H1 (cell line): ENCODE measurements at regions not wholly inside any gene's neighbourhood (a gene's known extent, or its start where the extent isn't known, plus 50 kb on each side); places are given as distances from the start of the nearest gene placed in this dataset.

Experiments
- CTCF ChIA-PET: fragments of 300-600 bp; sonication (Branson Sonifier 250); formaldehyde crosslinking; loops from one replicate; lab custom pipeline; 2021; ENCODE audit not compliant: partially characterized antibody; lab: Charles Lee
- POLR2A ChIA-PET: fragments of 300-600 bp; sonication (Branson Sonifier 250); formaldehyde crosslinking; loops from one replicate; lab custom pipeline; 2021; ENCODE audit warnings: inconsistent platforms; ENCODE audit not compliant: partially characterized antibody; lab: Charles Lee
- DNase-seq, 2 experiments: peaks; one replicate each; pipeline versions ENCODE4 v3.0.0 to v3.0.0-alpha.2; 2010 to 2022; ENCODE audit warnings: low spot score in 2 of 2, low read depth in 1 of 2, mixed read lengths in 1 of 2
- FAIRE-seq: peaks from 2 replicates; lab custom pipeline; 2011; peaks lifted over from hg19 to GRCh38; lab: Jason Lieb, UNC
- H2AFZ ChIP-seq: 2 replicates; pipeline ENCODE4 v1.8.1; 2012; ENCODE audit warnings: low read length, inconsistent platforms
- H2AK5ac ChIP-seq: 2 replicates; pipeline ENCODE4 v1.6.1; 2013; ENCODE audit warnings: low read depth, low read length
- H2BK120ac ChIP-seq: replicated peaks from 2 replicates; pipeline ENCODE3; 2013; ENCODE audit warnings: low read depth, low read length, inconsistent platforms
- H2BK12ac ChIP-seq: 2 replicates; pipeline ENCODE4 v1.6.1; 2013; ENCODE audit warnings: low read depth, low read length
- H2BK15ac ChIP-seq: 2 replicates; pipeline ENCODE4 v1.6.1; 2013; ENCODE audit warnings: low read length
- H2BK20ac ChIP-seq: 2 replicates; pipeline ENCODE4 v1.6.1; 2013; ENCODE audit warnings: low read length
- H2BK5ac ChIP-seq: 2 replicates; pipeline ENCODE4 v1.6.1; 2013; ENCODE audit warnings: low read depth, low read length
- H3K14ac ChIP-seq: 2 replicates; pipeline ENCODE4 v1.6.1; 2013; ENCODE audit warnings: inconsistent platforms; ENCODE audit not compliant: insufficient read length
- H3K18ac ChIP-seq: 2 replicates; pipeline ENCODE4 v1.6.1; 2013; ENCODE audit warnings: low read length; ENCODE audit errors: extremely low read depth
- H3K23ac ChIP-seq: 2 replicates; pipeline ENCODE4 v1.6.1; 2013; ENCODE audit warnings: inconsistent platforms; ENCODE audit not compliant: insufficient read length
- H3K23me2 ChIP-seq: 2 replicates; pipeline ENCODE4 v1.6.1; 2013; ENCODE audit warnings: low read depth, low read length
- H3K27ac ChIP-seq: 2 replicates; pipeline ENCODE4 v1.6.1; 2011; ENCODE audit warnings: low read depth, low read length, inconsistent platforms
- H3K27me3 ChIP-seq, 4 experiments: replicated peaks in 1 of 4; 1 replicate in 1 of 4; 2 replicates in 3 of 4; pipeline versions ENCODE4 v1.6.1 to v1.8.1; 2011 to 2013; ENCODE audit warnings: low read length in 3 of 4, mild to moderate bottlenecking in 3 of 4, inconsistent platforms in 2 of 4, mixed read lengths in 2 of 4, moderate library complexity in 1 of 4; ENCODE audit not compliant: control insufficient read depth in 3 of 4, insufficient read depth in 3 of 4; ENCODE audit errors: extremely low read depth in 1 of 4
- H3K36me3 ChIP-seq, 4 experiments: 2 replicates each; pipeline versions ENCODE4 v1.6.1 to v1.8.1; 2011 to 2013; ENCODE audit warnings: mild to moderate bottlenecking in 4 of 4, low read length in 3 of 4, moderate library complexity in 2 of 4, control low read depth in 1 of 4, inconsistent platforms in 1 of 4; ENCODE audit not compliant: insufficient read depth in 4 of 4, control insufficient read depth in 2 of 4
- H3K4ac ChIP-seq: replicated peaks from 2 replicates; pipeline ENCODE3; 2013; ENCODE audit warnings: low read length, low read depth, mixed read lengths, inconsistent platforms; ENCODE audit not compliant: insufficient read length
- H3K4me1 ChIP-seq, 4 experiments: replicated peaks in 1 of 4; 1 replicate in 1 of 4; 2 replicates in 3 of 4; pipeline versions ENCODE4 v1.6.1 to v1.8.1; 2011 to 2013; ENCODE audit warnings: low read length in 3 of 4, inconsistent platforms in 2 of 4, mixed read lengths in 1 of 4; ENCODE audit not compliant: insufficient read depth in 4 of 4, control insufficient read depth in 3 of 4
- H3K4me2 ChIP-seq, 2 experiments: 2 replicates each; pipeline versions ENCODE4 v1.6.1 to v1.8.1; 2011 to 2013; ENCODE audit warnings: low read depth in 2 of 2, low read length in 2 of 2, control low read depth in 1 of 2, inconsistent platforms in 1 of 2, mild to moderate bottlenecking in 1 of 2; ENCODE audit not compliant: insufficient read depth in 1 of 2
- H3K4me3 ChIP-seq, 4 experiments: fragments of 200-600, 300-600 bp in 1 of 4; sonication (generic), shearing (Covaris generic), sonication (Bioruptor Twin) in 1 of 4; 2 replicates each; pipeline versions ENCODE4 v1.5.1 to v1.8.1; 2011 to 2016; ENCODE audit warnings: low read length in 4 of 4, low read depth in 3 of 4, control low read depth in 2 of 4, inconsistent platforms in 2 of 4, mild to moderate bottlenecking in 2 of 4, mixed read lengths in 1 of 4, moderate library complexity in 1 of 4; ENCODE audit not compliant: insufficient read depth in 2 of 4; ENCODE audit errors: extremely low read depth in 1 of 4
- H3K56ac ChIP-seq: replicated peaks from 2 replicates; pipeline ENCODE3; 2013; ENCODE audit warnings: low read depth, mild to moderate bottlenecking, mixed read lengths, low read length, inconsistent platforms; ENCODE audit not compliant: insufficient read length
- H3K79me1 ChIP-seq: 2 replicates; pipeline ENCODE4 v1.6.1; 2013; ENCODE audit warnings: low read depth, low read length, control low read depth
- H3K79me2 ChIP-seq, 2 experiments: 2 replicates each; pipeline versions ENCODE4 v1.6.1 to v1.8.1; 2012 to 2013; ENCODE audit warnings: low read length in 2 of 2, mild to moderate bottlenecking in 2 of 2, inconsistent platforms in 1 of 2; ENCODE audit not compliant: insufficient read depth in 2 of 2, control insufficient read depth in 1 of 2
- H3K9ac ChIP-seq, 4 experiments: replicated peaks in 1 of 4; 1 replicate in 1 of 4; 2 replicates in 3 of 4; pipeline versions ENCODE4 v1.6.1 to v1.8.1; 2011 to 2013; ENCODE audit warnings: low read depth in 3 of 4, low read length in 3 of 4, control low read depth in 2 of 4, mild to moderate bottlenecking in 2 of 4, moderate library complexity in 2 of 4, inconsistent platforms in 1 of 4; ENCODE audit errors: extremely low read depth in 1 of 4
- H3K9me3 ChIP-seq, 2 experiments: 2 replicates each; pipeline versions ENCODE4 v1.6.1 to v1.8.1; 2012 to 2013; ENCODE audit warnings: mild to moderate bottlenecking in 2 of 2, moderate library complexity in 2 of 2, control low read depth in 1 of 2, inconsistent platforms in 1 of 2, low read depth in 1 of 2, low read length in 1 of 2, mixed read lengths in 1 of 2; ENCODE audit not compliant: insufficient read depth in 2 of 2
- H4K20me1 ChIP-seq, 2 experiments: replicated peaks in 1 of 2; 2 replicates each; pipeline versions ENCODE3 to v1.8.1; 2011 to 2013; ENCODE audit warnings: inconsistent platforms in 2 of 2, low read length in 2 of 2, mild to moderate bottlenecking in 1 of 2; ENCODE audit not compliant: insufficient read depth in 2 of 2, control insufficient read depth in 1 of 2
- H4K5ac ChIP-seq: 2 replicates; pipeline ENCODE4 v1.6.1; 2013; ENCODE audit warnings: low read length, low read depth, mixed read lengths, inconsistent platforms; ENCODE audit not compliant: insufficient read length
- H4K8ac ChIP-seq: 2 replicates; pipeline ENCODE4 v1.8.0; 2013; ENCODE audit warnings: mild to moderate bottlenecking, moderate library complexity, low read length, inconsistent platforms; ENCODE audit not compliant: insufficient read depth; ENCODE audit errors: extremely low read depth
- H4K91ac ChIP-seq: replicated peaks from 2 replicates; pipeline ENCODE3; 2013; ENCODE audit warnings: low read length, mixed read lengths, inconsistent platforms; ENCODE audit not compliant: insufficient read length
- CTBP2 ChIP-seq: IDR thresholded peaks from 2 replicates; pipeline ENCODE4 v1.7.0; 2011; ENCODE audit warnings: borderline replicate concordance, mild to moderate bottlenecking, moderate library complexity, mixed read lengths, low read length; ENCODE audit not compliant: insufficient read depth, insufficient read length
- FOSL1 ChIP-seq: IDR thresholded peaks from 2 replicates; pipeline ENCODE4 v1.6.1; 2011; ENCODE audit warnings: mild to moderate bottlenecking, low read depth, low read length, moderate library complexity; ENCODE audit not compliant: insufficient read depth
- HDAC6 ChIP-seq: IDR thresholded peaks from one replicate; pipeline ENCODE4 v1.7.1; 2012; ENCODE audit warnings: low read depth, mild to moderate bottlenecking, inconsistent platforms, low read length, moderate library complexity
- NRF1 ChIP-seq: IDR thresholded peaks from 2 replicates; pipeline ENCODE4 v1.6.1; 2011; ENCODE audit warnings: mild to moderate bottlenecking, low read depth, low read length, improper control_type of control experiment
- POLR2A ChIP-seq, 2 experiments: IDR thresholded peaks; 1 replicate in 1 of 2; 2 replicates in 1 of 2; pipeline ENCODE4 v1.6.1; 2011; ENCODE audit warnings: low read depth in 2 of 2, low read length in 2 of 2, mild to moderate bottlenecking in 2 of 2; ENCODE audit errors: control extremely low read depth in 1 of 2
- SP2 ChIP-seq: IDR thresholded peaks from 2 replicates; pipeline ENCODE4 v1.6.1; 2012; ENCODE audit warnings: mild to moderate bottlenecking, low read length, inconsistent platforms
- WGBS, 2 experiments: shearing (Covaris generic) in 1 of 2; methylation state at CpG; one replicate each; pipeline versions ENCODE4 v1.1.6 to v1.1.7; 2013 to 2015; ENCODE audit warnings: low lambda C conversion rate in 2 of 2, mixed read lengths in 2 of 2, inconsistent platforms in 1 of 2, low coverage in 1 of 2, missing lambda C conversion rate in 1 of 2; ENCODE audit not compliant: insufficient replicate concordance in 2 of 2, insufficient coverage in 1 of 2, insufficient read length in 1 of 2; ENCODE audit errors: extremely low coverage in 1 of 2, missing lambda C conversion rate in 1 of 2; 5-methylcytosine and 5-hydroxymethylcytosine counted together
- TF ChIP-seq, protein P1 (sequence below): IDR thresholded peaks from 2 replicates; pipeline ENCODE4 v1.6.1; 2011; ENCODE audit warnings: low read depth, mild to moderate bottlenecking, low read length; ENCODE audit not compliant: insufficient read depth
- TF ChIP-seq, protein P2 (sequence below): IDR thresholded peaks from 2 replicates; pipeline ENCODE4 v1.6.1; 2012; ENCODE audit warnings: inconsistent platforms

DNA sequence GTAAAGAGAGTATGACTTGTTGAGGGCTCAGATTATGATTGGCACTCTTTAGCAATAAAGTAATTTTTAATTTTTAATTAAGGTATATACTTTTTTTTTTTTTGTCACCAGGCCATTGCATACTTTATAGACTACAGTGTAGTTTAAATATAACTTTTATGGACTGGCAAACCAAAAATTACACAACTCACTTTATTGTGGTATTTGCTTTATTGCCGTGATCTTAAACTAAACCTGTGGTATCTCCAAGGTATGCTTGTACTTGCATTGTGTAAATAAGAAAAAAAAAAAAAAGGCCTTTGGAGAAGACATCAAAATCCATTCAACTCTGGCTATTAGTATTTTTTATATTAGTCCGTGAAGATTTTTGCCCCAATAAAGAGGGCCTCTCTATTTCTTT lies 646.7 kb upstream of the FOXG1 start:
- FAIRE-seq (no peak), DNase-seq (no peak)
- POLR2A ChIA-PET, result no interaction called here
- no peak overlapping the region for H4K91ac ChIP-seq
- CTCF ChIA-PET, result no interaction called here
- no peak overlapping the region for H2AK5ac ChIP-seq
- H3K4me3 ChIP-seq, result no peak overlapping the region
- H2AFZ ChIP-seq, result no peak overlapping the region
- no peak overlapping the region for H3K27ac ChIP-seq
- no peak overlapping the region for H3K4ac ChIP-seq
- H3K18ac ChIP-seq, result no peak overlapping the region
- no peak overlapping the region for H2BK15ac ChIP-seq
- no peaks in the 10 kb centered on the region for H3K23me2 ChIP-seq
- no peak overlapping the region for H3K4me2 ChIP-seq
- no peaks in the 10 kb centered on the region for H3K79me2 ChIP-seq
- no peak overlapping the region for H2BK120ac ChIP-seq
- no peak overlapping the region for H3K23ac ChIP-seq
- peaks cover 21 to 53% (median 45%) of the 10 kb centered on the region in 4 experiments for H3K27me3 ChIP-seq
- no peak overlapping the region for H4K8ac ChIP-seq
- WGBS, 2 experiments, result 97% methylated on average over 2 of the region's 2 CpGs; no CpG with 5 or more reads in 1 of the 2 experiments
- H2BK12ac ChIP-seq, result no peak overlapping the region
- H4K5ac ChIP-seq, result no peak overlapping the region
- peaks cover 2% of the 10 kb centered on the region in 2 experiments for H4K20me1 ChIP-seq
- no peak overlapping the region for H3K9ac ChIP-seq
- no peaks in the 10 kb centered on the region for H3K79me1 ChIP-seq
- H3K4me1 ChIP-seq, result no peaks in the 10 kb centered on the region
- H3K36me3 ChIP-seq, result no peaks in the 10 kb centered on the region
- H2BK20ac ChIP-seq, result no peak overlapping the region
- no peaks in the 10 kb centered on the region for H3K9me3 ChIP-seq
- H3K14ac ChIP-seq, result no peak overlapping the region
- H3K56ac ChIP-seq, result no peak overlapping the region
- no peak overlapping the region for H2BK5ac ChIP-seq
- no peak for TF ChIP-seq FOSL1
- TF ChIP-seq, protein P1, sequence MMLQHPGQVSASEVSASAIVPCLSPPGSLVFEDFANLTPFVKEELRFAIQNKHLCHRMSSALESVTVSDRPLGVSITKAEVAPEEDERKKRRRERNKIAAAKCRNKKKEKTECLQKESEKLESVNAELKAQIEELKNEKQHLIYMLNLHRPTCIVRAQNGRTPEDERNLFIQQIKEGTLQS, result no peak
- TF ChIP-seq, protein P2, sequence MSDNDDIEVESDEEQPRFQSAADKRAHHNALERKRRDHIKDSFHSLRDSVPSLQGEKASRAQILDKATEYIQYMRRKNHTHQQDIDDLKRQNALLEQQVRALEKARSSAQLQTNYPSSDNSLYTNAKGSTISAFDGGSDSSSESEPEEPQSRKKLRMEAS, result no peak
- no peak for TF ChIP-seq NRF1
- TF ChIP-seq POLR2A (IDR thresholded peaks at IDR 0.05; ENCODE audit: control extremely low read depth in 1 of 2, low read depth in 2 of 2, low read length in 2 of 2), result no peak
- no peak for TF ChIP-seq SP2
- TF ChIP-seq CTBP2, result no peak
- TF ChIP-seq HDAC6, result no peak
